ENCODE measurements at regions not wholly inside any gene's neighbourhood (a gene's known extent, or its start where the extent isn't known, plus 50 kb on each side); places are given as distances from the start of the nearest gene placed in this dataset.

DNA sequence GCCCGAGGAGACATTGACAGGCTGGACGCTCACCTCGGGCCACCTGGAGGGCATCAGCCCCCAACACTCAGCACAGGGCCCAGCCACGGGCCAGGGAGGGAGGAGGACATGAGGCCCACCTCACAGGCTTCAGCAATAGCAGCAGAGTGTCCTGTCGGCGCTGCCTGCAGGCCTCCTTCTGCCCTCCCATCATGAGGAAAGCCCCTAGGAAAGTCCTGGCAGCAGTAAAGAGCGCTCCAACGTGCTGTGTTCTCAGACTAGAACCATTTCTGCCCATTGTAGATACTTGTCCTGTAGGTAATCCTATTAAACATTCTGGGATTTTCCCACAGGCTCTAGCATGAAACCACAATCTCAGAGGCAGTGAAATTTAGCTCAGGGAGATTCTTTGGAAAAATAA is 62.0 kb upstream of the GALNT2 start (continued):
- TF ChIP-seq, protein P1, sequence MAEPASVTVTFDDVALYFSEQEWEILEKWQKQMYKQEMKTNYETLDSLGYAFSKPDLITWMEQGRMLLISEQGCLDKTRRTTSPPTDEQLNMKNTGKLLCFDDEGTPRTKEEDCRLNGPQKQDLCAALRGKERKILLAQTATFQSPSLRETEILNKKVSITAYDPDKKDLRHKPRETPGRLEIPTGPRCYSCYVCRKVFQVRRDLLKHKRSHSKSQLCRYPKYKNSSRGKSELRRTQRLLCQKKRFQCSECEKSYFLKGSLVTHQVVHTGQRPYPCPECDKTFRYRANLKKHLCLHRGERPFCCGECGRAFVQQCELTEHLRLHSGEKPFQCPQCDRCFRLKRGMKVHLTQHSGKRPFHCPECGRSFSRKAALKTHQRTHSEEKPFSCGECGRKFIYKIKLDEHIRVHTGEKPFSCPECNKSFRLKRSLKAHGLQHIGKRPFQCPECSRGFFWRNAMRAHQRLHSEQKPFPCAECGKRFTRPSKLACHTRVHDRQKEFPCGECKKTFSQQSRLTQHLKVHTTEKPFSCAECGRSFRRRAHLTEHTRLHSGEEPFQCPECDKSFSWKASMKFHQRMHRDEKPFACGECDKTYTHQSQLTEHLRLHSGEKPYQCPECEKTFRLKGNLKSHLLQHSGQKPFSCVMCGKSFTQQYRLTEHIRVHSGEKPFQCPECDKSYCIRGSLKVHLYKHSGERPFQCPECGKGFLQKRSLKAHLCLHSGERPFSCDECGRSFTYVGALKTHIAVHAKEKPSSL (CRISPR knock-in tag; conservative IDR thresholded peaks at IDR 0.05): no peak
- no peak for TF ChIP-seq ZNF263 (CRISPR knock-in tag; IDR thresholded peaks at IDR 0.05; ENCODE audit: low read depth)

DNA sequence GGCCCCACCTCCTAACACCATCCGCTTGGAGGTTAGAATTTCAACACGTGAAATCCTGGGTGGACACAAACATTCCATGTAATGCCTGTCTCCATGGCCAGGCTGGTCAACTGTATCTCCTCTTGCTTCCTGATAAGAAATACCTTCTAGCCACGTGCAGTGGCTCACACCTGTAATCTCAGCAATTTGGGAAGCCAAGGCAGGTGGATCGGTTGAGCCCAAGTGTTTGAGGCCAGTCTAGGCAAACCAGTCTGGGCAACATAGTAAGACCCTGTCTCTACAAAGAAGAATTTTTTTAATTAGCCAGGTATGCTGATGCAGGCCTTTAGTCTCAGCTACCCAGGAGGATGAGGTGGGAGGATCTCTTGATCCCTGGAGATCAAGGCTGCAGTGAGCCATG is 58.3 kb upstream of the GALNT2 start:
- TF ChIP-seq FOXP4 (CRISPR knock-in tag; IDR thresholded peaks at IDR 0.05) (no peak), JUN (CRISPR knock-in tag; IDR thresholded peaks at IDR 0.05) (no peak), NFATC4 (CRISPR knock-in tag; IDR thresholded peaks at IDR 0.05) (no peak)
- TF ChIP-seq, protein P2, sequence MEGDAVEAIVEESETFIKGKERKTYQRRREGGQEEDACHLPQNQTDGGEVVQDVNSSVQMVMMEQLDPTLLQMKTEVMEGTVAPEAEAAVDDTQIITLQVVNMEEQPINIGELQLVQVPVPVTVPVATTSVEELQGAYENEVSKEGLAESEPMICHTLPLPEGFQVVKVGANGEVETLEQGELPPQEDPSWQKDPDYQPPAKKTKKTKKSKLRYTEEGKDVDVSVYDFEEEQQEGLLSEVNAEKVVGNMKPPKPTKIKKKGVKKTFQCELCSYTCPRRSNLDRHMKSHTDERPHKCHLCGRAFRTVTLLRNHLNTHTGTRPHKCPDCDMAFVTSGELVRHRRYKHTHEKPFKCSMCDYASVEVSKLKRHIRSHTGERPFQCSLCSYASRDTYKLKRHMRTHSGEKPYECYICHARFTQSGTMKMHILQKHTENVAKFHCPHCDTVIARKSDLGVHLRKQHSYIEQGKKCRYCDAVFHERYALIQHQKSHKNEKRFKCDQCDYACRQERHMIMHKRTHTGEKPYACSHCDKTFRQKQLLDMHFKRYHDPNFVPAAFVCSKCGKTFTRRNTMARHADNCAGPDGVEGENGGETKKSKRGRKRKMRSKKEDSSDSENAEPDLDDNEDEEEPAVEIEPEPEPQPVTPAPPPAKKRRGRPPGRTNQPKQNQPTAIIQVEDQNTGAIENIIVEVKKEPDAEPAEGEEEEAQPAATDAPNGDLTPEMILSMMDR (IDR thresholded peaks at IDR 0.05): no peak
- TF ChIP-seq, protein P3, sequence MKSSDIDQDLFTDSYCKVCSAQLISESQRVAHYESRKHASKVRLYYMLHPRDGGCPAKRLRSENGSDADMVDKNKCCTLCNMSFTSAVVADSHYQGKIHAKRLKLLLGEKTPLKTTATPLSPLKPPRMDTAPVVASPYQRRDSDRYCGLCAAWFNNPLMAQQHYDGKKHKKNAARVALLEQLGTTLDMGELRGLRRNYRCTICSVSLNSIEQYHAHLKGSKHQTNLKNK (CRISPR knock-in tag; IDR thresholded peaks at IDR 0.05): no peak
- Mint-ChIP-seq H3K9me3 (peaks cover 7% of the 10 kb centered on the region), H3K36me3 (no peaks in the 10 kb centered on the region), H3K4me1 (peaks cover 5% of the 10 kb centered on the region; the same call in 1 of the 2 replicates), H3K27me3 (ENCODE audit: low read depth) (no peaks in the 10 kb centered on the region; the same call in none of the 2 replicates), H3K27ac (no peak overlapping the region), H3K4me3 (no peak overlapping the region)
- ATAC-seq (no peak), DNase-seq (ENCODE audit: low spot score) (no peak)
- POLR2A ChIA-PET: no interaction called here
- CTCF ChIA-PET: no interaction called here

GRCh38 chr1:230009611-230010313 is 57.3 kb upstream of the GALNT2 start:
- no peak for DNase-seq (ENCODE audit: low spot score)
- Mint-ChIP-seq H3K4me3 (no peak overlapping the region), H3K27ac (no peak overlapping the region), H3K36me3 (no peaks in the 10 kb centered on the region), H3K9me3 (peaks cover 7% of the 10 kb centered on the region), H3K27me3 (ENCODE audit: low read depth) (no peaks in the 10 kb centered on the region; the same call in none of the 2 replicates), H3K4me1 (0 out of 2 replicates have a peak, but pooled peaks cover 2% of the 10 kb centered on the region)
- ATAC-seq: no peak
- ChIA-PET CTCF (no interaction called here), POLR2A (no interaction called here)
- TF ChIP-seq EMX1 (CRISPR knock-in tag; IDR thresholded peaks at IDR 0.05) (no peak), ZNF138 (CRISPR knock-in tag; conservative IDR thresholded peaks at IDR 0.05) (no peak)
- TF ChIP-seq, protein P4, sequence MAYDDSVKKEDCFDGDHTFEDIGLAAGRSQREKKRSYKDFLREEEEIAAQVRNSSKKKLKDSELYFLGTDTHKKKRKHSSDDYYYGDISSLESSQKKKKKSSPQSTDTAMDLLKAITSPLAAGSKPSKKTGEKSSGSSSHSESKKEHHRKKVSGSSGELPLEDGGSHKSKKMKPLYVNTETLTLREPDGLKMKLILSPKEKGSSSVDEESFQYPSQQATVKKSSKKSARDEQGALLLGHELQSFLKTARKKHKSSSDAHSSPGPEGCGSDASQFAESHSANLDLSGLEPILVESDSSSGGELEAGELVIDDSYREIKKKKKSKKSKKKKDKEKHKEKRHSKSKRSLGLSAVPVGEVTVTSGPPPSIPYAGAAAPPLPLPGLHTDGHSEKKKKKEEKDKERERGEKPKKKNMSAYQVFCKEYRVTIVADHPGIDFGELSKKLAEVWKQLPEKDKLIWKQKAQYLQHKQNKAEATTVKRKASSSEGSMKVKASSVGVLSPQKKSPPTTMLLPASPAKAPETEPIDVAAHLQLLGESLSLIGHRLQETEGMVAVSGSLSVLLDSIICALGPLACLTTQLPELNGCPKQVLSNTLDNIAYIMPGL (CRISPR knock-in tag; IDR thresholded peaks at IDR 0.05): no peak
